IMR-90 (cell line): ENCODE measurements at regions not wholly inside any gene's neighbourhood (a gene's known extent, or its start where the extent isn't known, plus 50 kb on each side); places are given as distances from the start of the nearest gene placed in this dataset.

Source experiments
- ATAC-seq: fragments of 200-7000 bp; cut with Tn5 transposase; 2 replicates; pipeline ENCODE4 v1.9.1; 2020; ENCODE audit warnings: low read depth, mild to moderate bottlenecking, moderate library complexity
- BruUV-seq: library from RNA; stranded (reverse); fragments of 400-500 nt; replicated peaks from 2 replicates; lab custom pipeline; 2021; lab: Mats Ljungman, UMichigan
- CTCF ChIA-PET: fragments of 300-600 bp; formaldehyde crosslinking; extraction: SDS; loops from one replicate; lab custom pipeline; 2021; ENCODE audit warnings: antibody characterized with exemption; lab: Yijun Ruan, JAX
- POLR2A ChIA-PET: fragments of 300-600 bp; sonication (Branson Sonifier 250); formaldehyde crosslinking; loops from one replicate; lab custom pipeline; 2022; ENCODE audit warnings: antibody characterized with exemption; ENCODE audit not compliant: unreplicated experiment; lab: Charles Lee
- DNase-seq: peaks from one replicate; pipeline ENCODE4 v3.0.0; 2013
- H2AFZ ChIP-seq: replicated peaks from 2 replicates; pipeline ENCODE3; 2013; ENCODE audit warnings: low read length, mild to moderate bottlenecking; ENCODE audit not compliant: poor library complexity
- H2AK5ac ChIP-seq: 2 replicates; pipeline ENCODE4 v1.6.1; 2013; ENCODE audit warnings: low read depth, low read length, inconsistent platforms
- H2AK9ac ChIP-seq: replicated peaks from 2 replicates; pipeline ENCODE3; 2013; ENCODE audit warnings: mild to moderate bottlenecking, low read depth, low read length, moderate library complexity; ENCODE audit not compliant: poor library complexity
- H2BK120ac ChIP-seq: 2 replicates; pipeline ENCODE4 v1.6.1; 2013; ENCODE audit warnings: low read depth, low read length, inconsistent platforms
- H2BK15ac ChIP-seq: 3 replicates; pipeline ENCODE4 v1.6.1; 2013; ENCODE audit warnings: low read depth, low read length, inconsistent platforms
- H2BK20ac ChIP-seq: 2 replicates; pipeline ENCODE4 v1.6.1; 2013; ENCODE audit warnings: low read depth, mild to moderate bottlenecking, inconsistent platforms, low read length, moderate library complexity
- H2BK5ac ChIP-seq: 2 replicates; pipeline ENCODE4 v1.6.1; 2013; ENCODE audit warnings: mild to moderate bottlenecking, low read depth, low read length, inconsistent platforms; ENCODE audit not compliant: poor library complexity, severe bottlenecking
- H3K14ac ChIP-seq: replicated peaks from 2 replicates; pipeline ENCODE4 v1.6.1; 2013; ENCODE audit warnings: low read depth, low read length, inconsistent platforms
- H3K18ac ChIP-seq: 2 replicates; pipeline ENCODE4 v1.6.1; 2013; ENCODE audit warnings: low read depth, low read length, control low read depth
- H3K23ac ChIP-seq: 2 replicates; pipeline ENCODE4 v1.6.1; 2013; ENCODE audit warnings: low read depth, low read length, inconsistent platforms
- H3K27ac ChIP-seq: 2 replicates; pipeline ENCODE4 v1.5.1; 2013; ENCODE audit warnings: mild to moderate bottlenecking, control low read depth, low read length; ENCODE audit not compliant: insufficient read depth
- H3K27me3 ChIP-seq: 2 replicates; pipeline ENCODE4 v1.6.1; 2013; ENCODE audit warnings: low read length; ENCODE audit not compliant: control insufficient read depth, insufficient read depth
- H3K36me3 ChIP-seq: 2 replicates; pipeline ENCODE4 v1.6.1; 2013; ENCODE audit warnings: low read length, mixed read lengths; ENCODE audit not compliant: control insufficient read depth, insufficient read depth
- H3K4ac ChIP-seq: 2 replicates; pipeline ENCODE4 v1.6.1; 2013; ENCODE audit warnings: low read depth, low read length, inconsistent platforms
- H3K4me1 ChIP-seq: 2 replicates; pipeline ENCODE4 v1.6.1; 2013; ENCODE audit warnings: low read length, mixed read lengths; ENCODE audit not compliant: control insufficient read depth, insufficient read depth
- H3K4me2 ChIP-seq: 2 replicates; pipeline ENCODE4 v1.6.1; 2013; ENCODE audit warnings: low read depth, mild to moderate bottlenecking, control low read depth, low read length, moderate library complexity
- H3K4me3 ChIP-seq: 2 replicates; pipeline ENCODE4 v1.5.1; 2013; ENCODE audit warnings: low read depth, mild to moderate bottlenecking, control low read depth, low read length, moderate library complexity; ENCODE audit not compliant: insufficient read depth
- H3K56ac ChIP-seq: 2 replicates; pipeline ENCODE4 v1.6.1; 2013; ENCODE audit warnings: low read length, inconsistent platforms; ENCODE audit not compliant: insufficient read depth; ENCODE audit errors: extremely low read depth
- H3K79me1 ChIP-seq, 2 experiments: 2 replicates each; pipeline ENCODE4 v1.6.1; 2013; ENCODE audit warnings: low read length in 2 of 2, inconsistent platforms in 1 of 2, low read depth in 1 of 2
- H3K9ac ChIP-seq: 2 replicates; pipeline ENCODE4 v1.6.1; 2013; ENCODE audit warnings: low read depth, low read length, control low read depth
- H3K9me1 ChIP-seq: 2 replicates; pipeline ENCODE4 v1.6.1; 2013; ENCODE audit warnings: low read length, inconsistent platforms; ENCODE audit not compliant: insufficient read depth
- H3K9me3 ChIP-seq: 2 replicates; pipeline ENCODE4 v1.6.1; 2013; ENCODE audit warnings: low read length; ENCODE audit not compliant: control insufficient read depth, insufficient read depth
- H4K20me1 ChIP-seq: 2 replicates; pipeline ENCODE4 v1.6.1; 2013; ENCODE audit warnings: low read length, inconsistent platforms; ENCODE audit not compliant: insufficient read depth
- H4K5ac ChIP-seq: 2 replicates; pipeline ENCODE4 v1.6.1; 2013; ENCODE audit warnings: mild to moderate bottlenecking, low read depth, low read length, control low read depth
- H4K8ac ChIP-seq, 2 experiments: 2 replicates each; pipeline ENCODE4 v1.6.1; 2013; ENCODE audit warnings: low read depth in 2 of 2, low read length in 2 of 2, control low read depth in 1 of 2, inconsistent platforms in 1 of 2
- H4K91ac ChIP-seq: 2 replicates; pipeline ENCODE4 v1.6.1; 2013; ENCODE audit warnings: low read depth, low read length, inconsistent platforms; ENCODE audit not compliant: insufficient read depth
- BHLHE40 ChIP-seq: fragments of 150-350 bp; IDR thresholded peaks from 2 replicates; pipeline ENCODE4 v1.6.1; 2016; ENCODE audit warnings: mild to moderate bottlenecking, low read depth, low read length
- CEBPB ChIP-seq: IDR thresholded peaks from 2 replicates; pipeline ENCODE4 v1.6.1; 2012; ENCODE audit warnings: low read depth, low read length, improper control_type of control experiment
- CHD1 ChIP-seq: IDR thresholded peaks from 2 replicates; pipeline ENCODE4 v1.6.1; 2012; ENCODE audit warnings: low read depth, low read length, improper control_type of control experiment
- CTCF ChIP-seq: conservative IDR thresholded peaks from 2 replicates; pipeline ENCODE4 v1.5.1; 2012; ENCODE audit warnings: mild to moderate bottlenecking, low read depth, low read length, improper control_type of control experiment
- MAFK ChIP-seq: IDR thresholded peaks from 2 replicates; pipeline ENCODE4 v1.6.1; 2012; ENCODE audit warnings: low read depth, low read length, improper control_type of control experiment
- MAZ ChIP-seq: IDR thresholded peaks from 2 replicates; pipeline ENCODE4 v1.6.1; 2012; ENCODE audit warnings: low read depth, mild to moderate bottlenecking, low read length, improper control_type of control experiment, moderate library complexity, borderline replicate concordance
- MXI1 ChIP-seq: IDR thresholded peaks from 2 replicates; pipeline ENCODE4 v1.6.1; 2012; ENCODE audit warnings: low read depth, mild to moderate bottlenecking, low read length, moderate library complexity, borderline replicate concordance
- NFE2L2 ChIP-seq: fragments of 150-350 bp; IDR thresholded peaks from 2 replicates; pipeline ENCODE4 v1.6.1; 2016; ENCODE audit warnings: low read depth, mild to moderate bottlenecking, low read length
- POLR2A ChIP-seq: IDR thresholded peaks from 2 replicates; pipeline ENCODE4 v1.6.1; 2012; ENCODE audit warnings: mild to moderate bottlenecking, low read depth, low read length
- RAD21 ChIP-seq: IDR thresholded peaks from 2 replicates; pipeline ENCODE4 v1.6.1; 2012; ENCODE audit warnings: low read length, improper control_type of control experiment
- SMC3 ChIP-seq: fragments of 150-350 bp; IDR thresholded peaks from 2 replicates; pipeline ENCODE4 v1.6.1; 2016; ENCODE audit warnings: low read depth, mild to moderate bottlenecking, antibody characterized with exemption, low read length, moderate library complexity
- USF2 ChIP-seq: fragments of 150-350 bp; IDR thresholded peaks from 2 replicates; pipeline ENCODE4 v1.6.1; 2017; ENCODE audit warnings: mild to moderate bottlenecking, antibody characterized with exemption, low read length, low read depth
- WGBS, 2 experiments: methylation state at CpG; one replicate each; pipeline versions ENCODE4 v1.1.5 to v1.1.7; 2013; ENCODE audit warnings: missing lambda C conversion rate in 2 of 2; ENCODE audit not compliant: insufficient read length in 1 of 2; ENCODE audit errors: extremely low coverage in 2 of 2; 5-methylcytosine and 5-hydroxymethylcytosine counted together
- dilution Hi-C: fragments of 300-500 bp; cut with HindIII; formaldehyde crosslinking; loops from one replicate; pipeline ENCODE4 v1.14.3; 2018; ENCODE audit warnings: low sequenced_read_pairs; ENCODE audit not compliant: unreplicated experiment
- in situ Hi-C: fragments of 300-500 bp; cut with MboI; formaldehyde crosslinking; loops from 3 replicates; pipeline ENCODE4 v1.14.3; 2019; ENCODE audit warnings: low sequenced_read_pairs, inconsistent platforms, mixed read lengths
- intact Hi-C: fragments of 100-400 bp; cut with micrococcal nuclease; formaldehyde crosslinking; loops from 2 replicates; pipeline ENCODE4 v1.10.0; 2022

DNA sequence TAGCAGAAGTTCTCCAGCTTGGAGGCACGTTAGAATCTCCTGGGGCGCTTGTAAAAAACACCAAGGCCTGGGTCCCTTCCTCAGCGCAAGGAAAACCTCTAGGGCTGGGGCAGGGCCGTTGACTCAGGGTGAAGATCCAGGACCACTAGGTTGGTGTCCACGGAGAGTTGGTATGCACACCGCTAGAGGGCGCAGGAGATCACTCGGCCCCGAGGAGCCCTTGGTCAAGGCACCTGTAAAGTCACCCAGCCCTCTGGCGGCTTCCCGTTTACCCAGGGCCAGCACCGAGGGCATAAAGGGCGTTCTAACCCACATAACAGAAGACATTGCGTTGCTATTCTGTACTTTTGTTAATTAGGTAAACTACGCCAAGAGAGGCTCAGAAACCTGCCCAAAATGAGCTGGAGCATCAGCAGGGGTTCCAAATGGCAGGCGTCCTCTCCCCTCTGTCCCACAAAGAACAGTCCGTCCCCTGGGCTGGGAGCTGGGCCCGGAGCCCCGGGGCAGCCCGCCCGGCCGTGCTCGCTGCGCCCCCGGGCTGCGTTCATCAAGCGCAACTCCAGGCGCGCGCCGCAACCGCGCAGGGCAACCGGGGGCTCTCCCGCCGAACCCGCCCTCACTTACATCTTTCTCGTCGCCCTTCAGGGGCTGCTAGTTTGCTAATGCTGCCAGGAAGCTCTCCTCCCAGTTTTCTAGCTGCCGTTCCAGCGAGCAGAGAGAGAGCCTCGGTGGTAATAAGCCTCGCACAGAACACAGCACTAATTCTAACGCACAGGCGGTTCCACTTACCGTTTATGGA lies 332.1 kb downstream of the ARRDC4 start:
- H3K18ac ChIP-seq, result no peak overlapping the region
- H3K79me1 ChIP-seq, result no peaks in the 10 kb centered on the region
- H3K14ac ChIP-seq, result no peak overlapping the region
- no peak overlapping the region for H2AK9ac ChIP-seq
- no peak overlapping the region for H2BK120ac ChIP-seq
- ATAC-seq, result peak; percentile 48
- in situ Hi-C loops, result loop anchor here (5.0 kb wide), 1 partner anchor 385 kb away; no protein-coding TSS in a partner anchor
- H3K9me1 ChIP-seq, result no peaks in the 10 kb centered on the region
- H3K23ac ChIP-seq, result no peak overlapping the region
- intact Hi-C loops, result loop anchor here (10.0 kb wide), 1 partner anchor 1938 kb away; no protein-coding TSS in a partner anchor
- H2AK5ac ChIP-seq, result no peak overlapping the region
- no peak overlapping the region for H3K9ac ChIP-seq
- H3K4me3 ChIP-seq, result no peak overlapping the region
- BruUV-seq, result no TSS peak
- ChIA-PET CTCF (interaction anchor here (0.6 kb wide), 1 partner anchor 18 kb away, joined by 3 read pairs; no protein-coding TSS in a partner anchor), POLR2A (no interaction called here)
- no peaks in the 10 kb centered on the region for H4K20me1 ChIP-seq
- TF ChIP-seq NFE2L2, result no peak
- TF ChIP-seq MXI1, result no peak
- TF ChIP-seq CHD1, result no peak
- no peak for TF ChIP-seq MAZ
- peak; percentile 22; the same call in 1 of the 2 replicates for TF ChIP-seq SMC3
- no peak for TF ChIP-seq MAFK
- TF ChIP-seq POLR2A, result no peak
- TF ChIP-seq RAD21, result no peak
- TF ChIP-seq USF2, result no peak
- peak; percentile 41 for TF ChIP-seq CTCF
- no peak for TF ChIP-seq BHLHE40
- no peak for TF ChIP-seq CEBPB
- H3K56ac ChIP-seq, result no peak overlapping the region
- peaks cover 3% of the 10 kb centered on the region; the same call in 1 of the 2 replicates for H3K9me3 ChIP-seq
- no peak overlapping the region for H4K8ac ChIP-seq
- H3K27me3 ChIP-seq, result no peaks in the 10 kb centered on the region
- H4K91ac ChIP-seq, result no peak overlapping the region
- no peaks in the 10 kb centered on the region for H3K4me1 ChIP-seq
- dilution Hi-C loops, result no loop called here
- WGBS, 2 experiments, result 8% methylated on average over 8 of the region's 46 CpGs; no CpG with 5 or more reads in 1 of the 2 experiments
- H3K27ac ChIP-seq, result no peak overlapping the region
- H3K4ac ChIP-seq, result no peak overlapping the region
- H3K4me2 ChIP-seq, result no peak overlapping the region
- H4K5ac ChIP-seq, result no peak overlapping the region
- DNase-seq, result no peak
- H2AFZ ChIP-seq, result no peak overlapping the region
- no peak overlapping the region for H2BK15ac ChIP-seq
- H2BK5ac ChIP-seq, result no peak overlapping the region
- H3K36me3 ChIP-seq, result no peaks in the 10 kb centered on the region
- H2BK20ac ChIP-seq, result no peak overlapping the region
